ENCODE measurements at regions not wholly inside any gene's neighbourhood (a gene's known extent, or its start where the extent isn't known, plus 50 kb on each side); places are given as distances from the start of the nearest gene placed in this dataset.

GRCh38 chr6:126268092-126268491, 71.8 kb upstream of the CENPW start:
- no peaks in the 10 kb centered on the region for H3K9me3 ChIP-seq
- H3K27me3 ChIP-seq: no peaks in the 10 kb centered on the region
- H3K4me1 ChIP-seq: no peaks in the 10 kb centered on the region
- H4K20me1 ChIP-seq: no peaks in the 10 kb centered on the region
- H3K27ac ChIP-seq: no peak overlapping the region
- no peak overlapping the region for H3K9ac ChIP-seq
- no peak overlapping the region for H3K4me3 ChIP-seq
- no peak for TF ChIP-seq Cebpa-rat (IDR thresholded peaks at IDR 0.05)
- no peak overlapping the region for H3K4me2 ChIP-seq
- no peaks in the 10 kb centered on the region for H3K36me3 ChIP-seq

- TF ChIP-seq Cebpa-rat (IDR thresholded peaks at IDR 0.05): no peak
These were observed 59.6 kb upstream of the CENPW start for GRCh38 chr6:126280287-126280686.

GRCh38 chr6:126285871-126286365, 54.0 kb upstream of the CENPW start:
- H3K27ac ChIP-seq: no peak overlapping the region
- no peaks in the 10 kb centered on the region for H3K27me3 ChIP-seq
- H3K4me3 ChIP-seq: no peak overlapping the region
- no peak for TF ChIP-seq Cebpa-rat (IDR thresholded peaks at IDR 0.05)
- no peaks in the 10 kb centered on the region for H3K9me3 ChIP-seq
- no peaks in the 10 kb centered on the region for H4K20me1 ChIP-seq
- H3K4me1 ChIP-seq: no peaks in the 10 kb centered on the region
- no peak overlapping the region for H3K9ac ChIP-seq
- no peak overlapping the region for H3K4me2 ChIP-seq
- no peaks in the 10 kb centered on the region for H3K36me3 ChIP-seq

More at GRCh38 chr6:126280287-126280686, 59.6 kb upstream of the CENPW start:
- Histone ChIP-seq H3K36me3 (no peaks in the 10 kb centered on the region), H3K4me2 (no peak overlapping the region), H3K9me3 (no peaks in the 10 kb centered on the region), H3K4me3 (no peak overlapping the region), H3K27me3 (no peaks in the 10 kb centered on the region), H4K20me1 (no peaks in the 10 kb centered on the region), H3K4me1 (no peaks in the 10 kb centered on the region), H3K27ac (no peak overlapping the region), H3K9ac (no peak overlapping the region)

Data from BLaER1 (cell line).